Left cardiac atrium (tissue), 4 donors: ENCODE measurements at regions not wholly inside any gene's neighbourhood (a gene's known extent, or its start where the extent isn't known, plus 50 kb on each side); places are given as distances from the start of the nearest gene placed in this dataset.
"Not testable (repeated sequence)": the region's sequence is repeated elsewhere in the genome, so short reads cannot be mapped to it uniquely, and the experiment has no call there.

Source experiments
- ATAC-seq, 2 donors: fragments of 200-7000 bp; cut with Tn5 transposase; one replicate each; pipeline ENCODE4 v1.9.1; 2020; ENCODE audit warnings: mild to moderate bottlenecking in 2 of 2, moderate library complexity in 2 of 2
- DNase-seq: peaks from one replicate; pipeline ENCODE4 v3.0.0-alpha.2; 2020
- intact Hi-C, 2 donors: fragments of 100-400 bp; cut with DNase I; formaldehyde crosslinking; loops; one replicate each; pipeline versions ENCODE4 v1.14.1 to v1.15.1; 2022 to 2023
- donor health status: DM: no; HTN: yes; CAD: no.
- donor health status: DM: no; HTN: yes; CAD: no; lungs with severe emphysema.
- donor health status: DM: yes; HTN: yes; CAD: no.
- donor health status: Dilated cardiomyopathy.

- ATAC-seq (no peak), DNase-seq (no peak)
- intact Hi-C loops, result no loop called here
Measured at GRCh38 chr7:45430397-45430796, 143.8 kb upstream of the ADCY1 start.

- ATAC-seq (no peak), DNase-seq (no peak)
- intact Hi-C loops, result no loop called here
Measured at GRCh38 chr7:45434167-45434784, 139.9 kb upstream of the ADCY1 start.

- no peak for ATAC-seq
- intact Hi-C loops, result no loop called here
Measured at GRCh38 chr7:45435131-45435530, 139.0 kb upstream of the ADCY1 start.

GRCh38 chr7:45435846-45436245 is 138.3 kb upstream of the ADCY1 start:
- ATAC-seq (no peak), DNase-seq (no peak)
- intact Hi-C loops, result no loop called here

More at GRCh38 chr7:45435131-45435530, 139.0 kb upstream of the ADCY1 start:
- DNase-seq, result no peak

GRCh38 chr7:45440776-45441175 is 133.4 kb upstream of the ADCY1 start:
- DNase-seq, intact Hi-C loops, ATAC-seq: not testable (repeated sequence)

- no peak for DNase-seq
- intact Hi-C loops, result no loop called here
- no peak for ATAC-seq
Measured at GRCh38 chr7:45443263-45443662, 130.9 kb upstream of the ADCY1 start.

- DNase-seq (no peak), ATAC-seq (no peak)
- intact Hi-C loops, result no loop called here
Measured at GRCh38 chr7:45446195-45446944, 127.8 kb upstream of the ADCY1 start.

- no peak for ATAC-seq
- DNase-seq, result no peak
- intact Hi-C loops, result no loop called here
Measured at GRCh38 chr7:45447296-45447695, 126.9 kb upstream of the ADCY1 start.

- ATAC-seq, result no peak
- intact Hi-C loops, result no loop called here
Measured at GRCh38 chr7:45450571-45451204, 123.5 kb upstream of the ADCY1 start.

GRCh38 chr7:45451342-45452035 is 122.7 kb upstream of the ADCY1 start:
- ATAC-seq, result no peak
- DNase-seq, result no peak

More at GRCh38 chr7:45450571-45451204, 123.5 kb upstream of the ADCY1 start:
- DNase-seq, result no peak

GRCh38 chr7:45454771-45455170 is 119.4 kb upstream of the ADCY1 start:
- no peak for DNase-seq
- no peak for ATAC-seq
- intact Hi-C loops, result no loop called here

More at GRCh38 chr7:45451342-45452035, 122.7 kb upstream of the ADCY1 start:
- intact Hi-C loops, result no loop called here

GRCh38 chr7:45455662-45456061 is 118.5 kb upstream of the ADCY1 start:
- DNase-seq (no peak), ATAC-seq (no peak)
- intact Hi-C loops, result no loop called here

GRCh38 chr7:45456105-45456504 is 118.1 kb upstream of the ADCY1 start:
- DNase-seq (no peak), ATAC-seq (no peak)
- intact Hi-C loops, result no loop called here

GRCh38 chr7:45456747-45457524 is 117.2 kb upstream of the ADCY1 start:
- intact Hi-C loops, result no loop called here

GRCh38 chr7:45457591-45457990 is 116.6 kb upstream of the ADCY1 start:
- ATAC-seq (no peak), DNase-seq (no peak)
- intact Hi-C loops, result no loop called here

More at GRCh38 chr7:45456747-45457524, 117.2 kb upstream of the ADCY1 start:
- ATAC-seq (no peak), DNase-seq (no peak)

GRCh38 chr7:45459476-45459875 is 114.7 kb upstream of the ADCY1 start:
- DNase-seq (no peak), ATAC-seq (no peak)
- intact Hi-C loops, result no loop called here

GRCh38 chr7:45460379-45460778 is 113.8 kb upstream of the ADCY1 start:
- ATAC-seq, result no peak

GRCh38 chr7:45461026-45461425 is 113.1 kb upstream of the ADCY1 start:
- intact Hi-C loops, result no loop called here
- no peak for ATAC-seq
- DNase-seq, result no peak

More at GRCh38 chr7:45460379-45460778, 113.8 kb upstream of the ADCY1 start:
- no peak for DNase-seq
- intact Hi-C loops, result no loop called here

GRCh38 chr7:45469103-45469502 is 105.1 kb upstream of the ADCY1 start:
- no peak for DNase-seq
- intact Hi-C loops, result no loop called here
- no peak for ATAC-seq
